SK-N-SH (cell line): ENCODE measurements at regions not wholly inside any gene's neighbourhood (a gene's known extent, or its start where the extent isn't known, plus 50 kb on each side); places are given as distances from the start of the nearest gene placed in this dataset.

Experiments
- CTCF ChIA-PET: fragments of 300-600, 350-600 bp; formaldehyde crosslinking; extraction: SDS; loops from one replicate; lab custom pipeline; 2021; lab: Yijun Ruan, JAX
- POLR2A ChIA-PET: fragments of 350-600 bp; sonication (Branson Sonifier 250); formaldehyde crosslinking; extraction: SDS; loops from one replicate; lab custom pipeline; 2020; ENCODE audit warnings: antibody characterized with exemption, inconsistent platforms; lab: Yijun Ruan, JAX
- DNase-seq: peaks from one replicate; pipeline ENCODE4 v3.0.0; 2012
- H2AFZ ChIP-seq: fragments of 200-600 bp; sonication (generic); 2 replicates; pipeline ENCODE4 v1.8.1; 2016; ENCODE audit warnings: antibody characterized with exemption, mild to moderate bottlenecking, low read depth
- H3F3A ChIP-seq: fragments of 200-600 bp; sonication (generic); replicated peaks from 2 replicates; pipeline ENCODE3; 2016; ENCODE audit warnings: antibody characterized with exemption, mild to moderate bottlenecking; ENCODE audit not compliant: insufficient read depth
- H3K27ac ChIP-seq, 2 experiments: fragments of 200-500 bp in 1 of 2; fragments of 200-600 bp in 1 of 2; sonication (Bioruptor generic) in 1 of 2; sonication (generic), shearing (Covaris generic) in 1 of 2; 2 replicates each; pipeline versions ENCODE4 v1.5.1 to v1.6.1; 2014 to 2016; ENCODE audit warnings: low read depth in 2 of 2, inconsistent platforms in 1 of 2, low read length in 1 of 2, mild to moderate bottlenecking in 1 of 2, mixed read lengths in 1 of 2
- H3K27me3 ChIP-seq: fragments of 200-600 bp; sonication (generic), shearing (Covaris generic); 2 replicates; pipeline ENCODE4 v1.6.1; 2016; ENCODE audit warnings: mixed run types; ENCODE audit not compliant: insufficient read depth
- H3K36me3 ChIP-seq, 2 experiments: fragments of 200-500 bp in 1 of 2; fragments of 200-600 bp in 1 of 2; sonication (Bioruptor generic) in 1 of 2; sonication (generic) in 1 of 2; replicated peaks in 1 of 2; 2 replicates each; pipeline versions ENCODE3 to v1.5.1; 2014 to 2016; ENCODE audit warnings: low read length in 1 of 2, mild to moderate bottlenecking in 1 of 2; ENCODE audit not compliant: insufficient read depth in 2 of 2, control insufficient read depth in 1 of 2
- H3K4me1 ChIP-seq, 2 experiments: fragments of 200-500 bp in 1 of 2; fragments of 200-600 bp in 1 of 2; sonication (Bioruptor generic) in 1 of 2; sonication (generic), shearing (Covaris generic) in 1 of 2; 2 replicates each; pipeline versions ENCODE4 v1.5.1 to v1.6.1; 2014 to 2016; ENCODE audit warnings: low read depth in 1 of 2, low read length in 1 of 2, mixed run types in 1 of 2; ENCODE audit not compliant: insufficient read depth in 2 of 2, control insufficient read depth in 1 of 2
- H3K4me2 ChIP-seq: fragments of 200-600 bp; sonication (generic), shearing (Covaris generic); 2 replicates; pipeline ENCODE4 v1.6.1; 2017; ENCODE audit warnings: mixed run types
- H3K4me3 ChIP-seq, 2 experiments: fragments of 200-500 bp in 1 of 2; fragments of 200-600 bp in 1 of 2; sonication (Bioruptor generic) in 1 of 2; sonication (generic), shearing (Covaris generic) in 1 of 2; 2 replicates each; pipeline versions ENCODE4 v1.5.1 to v1.8.1; 2014 to 2016; ENCODE audit warnings: low read depth in 2 of 2, inconsistent platforms in 1 of 2, low read length in 1 of 2, mild to moderate bottlenecking in 1 of 2, mixed read lengths in 1 of 2, moderate library complexity in 1 of 2
- H3K79me2 ChIP-seq: fragments of 200-600 bp; sonication (generic); 2 replicates; pipeline ENCODE4 v1.8.1; 2017; ENCODE audit warnings: mild to moderate bottlenecking; ENCODE audit not compliant: insufficient read depth
- H3K9ac ChIP-seq: fragments of 200-600 bp; sonication (generic); 2 replicates; pipeline ENCODE4 v1.6.1; 2017; ENCODE audit warnings: mixed run types
- H3K9me2 ChIP-seq: fragments of 200-600 bp; sonication (generic); 2 replicates; pipeline ENCODE4 v1.6.1; 2017; ENCODE audit warnings: mixed run types
- H3K9me3 ChIP-seq: fragments of 200-600 bp; sonication (generic); 2 replicates; pipeline ENCODE4 v1.6.1; 2017; ENCODE audit warnings: mixed run types, mild to moderate bottlenecking, moderate library complexity
- H4K20me1 ChIP-seq: fragments of 200-600 bp; sonication (generic); 2 replicates; pipeline ENCODE4 v1.6.1; 2017; ENCODE audit warnings: mild to moderate bottlenecking, mixed run types; ENCODE audit not compliant: insufficient read depth
- ELF1 ChIP-seq: IDR thresholded peaks from 2 replicates; pipeline ENCODE4 v1.4.0; 2012
- EP300 ChIP-seq, 2 experiments: IDR thresholded peaks; 2 replicates each; pipeline versions ENCODE4 v1.4.0 to v1.6.1; 2012; ENCODE audit warnings: borderline replicate concordance in 1 of 2, low read depth in 1 of 2, low read length in 1 of 2
- GABPA ChIP-seq: IDR thresholded peaks from 2 replicates; pipeline ENCODE4 v1.4.0; 2012; ENCODE audit warnings: low read depth, mild to moderate bottlenecking
- GATA2 ChIP-seq: sonication (generic); formaldehyde crosslinking; IDR thresholded peaks from 2 replicates; pipeline ENCODE4 v1.5.0; 2020; ENCODE audit warnings: mild to moderate bottlenecking, missing genetic modification reagents
- JUND ChIP-seq: IDR thresholded peaks from 2 replicates; pipeline ENCODE4 v1.4.0; 2012
- NFIC ChIP-seq: IDR thresholded peaks from 2 replicates; pipeline ENCODE4 v1.4.0; 2012; ENCODE audit warnings: borderline replicate concordance
- NRF1 ChIP-seq: IDR thresholded peaks from 2 replicates; pipeline ENCODE4 v1.6.1; 2012; ENCODE audit warnings: low read depth, mild to moderate bottlenecking, low read length
- RAD21 ChIP-seq: IDR thresholded peaks from 2 replicates; pipeline ENCODE4 v1.6.1; 2012; ENCODE audit warnings: mild to moderate bottlenecking, low read length
- RXRA ChIP-seq: IDR thresholded peaks from 2 replicates; pipeline ENCODE4 v1.4.0; 2012; ENCODE audit warnings: low read depth, mild to moderate bottlenecking, borderline replicate concordance
- TAF1 ChIP-seq: IDR thresholded peaks from 2 replicates; pipeline ENCODE4 v1.6.1; 2012; ENCODE audit warnings: low read depth, mild to moderate bottlenecking, low read length, moderate library complexity, borderline replicate concordance
- TCF12 ChIP-seq: IDR thresholded peaks from 2 replicates; pipeline ENCODE4 v1.4.0; 2012
- TEAD4 ChIP-seq: IDR thresholded peaks from 2 replicates; pipeline ENCODE4 v1.4.0; 2012; ENCODE audit warnings: mild to moderate bottlenecking, borderline replicate concordance; ENCODE audit not compliant: insufficient read depth
- WGBS: methylation state at CpG from one replicate; pipeline ENCODE4 v1.1.6; 2017; ENCODE audit warnings: low lambda C conversion rate; 5-methylcytosine and 5-hydroxymethylcytosine counted together
- TF ChIP-seq, protein P1 (sequence below): IDR thresholded peaks from 2 replicates; pipeline ENCODE4 v1.4.0; 2012; ENCODE audit warnings: low read depth, borderline replicate concordance
- TF ChIP-seq, protein P2 (sequence below): fragments of 150-350 bp; IDR thresholded peaks from 2 replicates; pipeline ENCODE4 v1.6.1; 2016; ENCODE audit warnings: mild to moderate bottlenecking, low read depth, low read length
- TF ChIP-seq, protein P3 (sequence below): IDR thresholded peaks from 2 replicates; pipeline ENCODE4 v1.4.0; 2012; ENCODE audit warnings: low read depth, borderline replicate concordance
- TF ChIP-seq, protein P4 (sequence below): IDR thresholded peaks from 2 replicates; pipeline ENCODE4; 2012
- TF ChIP-seq, protein P5 (sequence below): IDR thresholded peaks from 2 replicates; pipeline ENCODE4 v1.6.1; 2012; ENCODE audit warnings: mild to moderate bottlenecking, low read depth, low read length, moderate library complexity

DNA sequence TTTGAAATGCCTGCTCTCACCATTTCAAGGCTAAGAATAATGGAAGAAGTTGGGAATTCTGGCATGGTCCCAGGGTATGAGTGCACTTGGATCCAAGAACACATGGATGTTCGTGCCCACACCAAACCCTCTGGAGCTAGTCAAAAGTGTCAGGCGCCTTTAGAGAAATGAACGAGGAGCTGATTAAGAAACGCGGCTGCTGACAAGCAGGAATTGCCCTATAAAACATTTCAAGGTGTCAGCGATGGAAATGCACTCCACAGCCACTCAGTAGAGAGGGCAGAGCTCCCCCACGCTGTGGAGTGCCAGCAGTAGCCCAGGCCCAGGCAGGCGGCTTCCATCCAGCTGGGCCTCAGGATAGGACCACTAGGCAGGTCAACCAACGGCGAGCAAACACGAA, 213.7 kb downstream of the TTC32 start (continued):
- TF ChIP-seq, protein P1, sequence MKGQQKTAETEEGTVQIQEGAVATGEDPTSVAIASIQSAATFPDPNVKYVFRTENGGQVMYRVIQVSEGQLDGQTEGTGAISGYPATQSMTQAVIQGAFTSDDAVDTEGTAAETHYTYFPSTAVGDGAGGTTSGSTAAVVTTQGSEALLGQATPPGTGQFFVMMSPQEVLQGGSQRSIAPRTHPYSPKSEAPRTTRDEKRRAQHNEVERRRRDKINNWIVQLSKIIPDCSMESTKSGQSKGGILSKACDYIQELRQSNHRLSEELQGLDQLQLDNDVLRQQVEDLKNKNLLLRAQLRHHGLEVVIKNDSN: no peak
- TF ChIP-seq RXRA: no peak
- no peak for TF ChIP-seq NRF1
- TF ChIP-seq JUND: no peak
- TF ChIP-seq TAF1: no peak

DNA sequence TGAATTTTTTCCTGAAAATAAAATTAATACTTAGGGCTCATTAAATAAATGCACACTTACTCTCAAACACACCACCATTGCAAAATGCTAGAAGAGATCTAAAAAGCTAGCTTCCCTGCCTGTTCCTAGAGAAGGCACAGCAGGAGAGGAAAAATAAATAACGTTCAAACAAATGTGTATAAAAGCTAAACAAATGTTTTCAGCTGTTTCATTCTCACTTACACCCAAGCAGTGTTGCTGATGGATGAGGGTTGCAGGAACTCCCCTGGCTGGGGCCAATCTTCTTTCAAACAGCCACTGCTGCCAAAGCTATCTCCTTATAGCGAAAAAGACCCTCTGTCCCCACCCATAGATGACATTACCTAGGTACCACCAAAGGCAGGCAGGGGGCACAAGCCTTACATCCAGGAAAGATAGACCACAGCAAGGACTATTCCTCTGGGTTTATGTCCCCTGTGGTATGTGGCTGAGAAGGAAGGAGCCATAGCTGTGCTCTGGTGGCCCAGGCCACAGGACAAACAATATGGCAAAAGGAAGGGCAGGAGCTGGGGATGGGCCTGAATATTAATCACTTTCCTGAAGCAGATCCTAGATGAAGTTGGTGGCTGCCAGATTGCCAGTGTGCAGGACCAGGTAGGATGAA, 214.6 kb downstream of the TTC32 start:
- Histone ChIP-seq H4K20me1 (no peaks in the 10 kb centered on the region), H3K4me1 (no peaks in the 10 kb centered on the region), H3K36me3 (no peaks in the 10 kb centered on the region), H3K9ac (no peak overlapping the region), H3K27ac (no peak overlapping the region), H3K4me2 (no peak overlapping the region), H3K79me2 (no peaks in the 10 kb centered on the region), H3K9me2 (no peaks in the 10 kb centered on the region), H2AFZ (no peak overlapping the region), H3K9me3 (no peaks in the 10 kb centered on the region), H3K27me3 (peaks cover 5% of the 10 kb centered on the region; the same call in 1 of the 2 replicates), H3F3A (no peaks in the 10 kb centered on the region), H3K4me3 (no peak overlapping the region)
- ChIA-PET CTCF (interaction anchor here (1.1 kb wide), 1 partner anchor 63 kb away, joined by 3 read pairs; no protein-coding TSS in a partner anchor), POLR2A (no interaction called here)
- TF ChIP-seq, protein P2, sequence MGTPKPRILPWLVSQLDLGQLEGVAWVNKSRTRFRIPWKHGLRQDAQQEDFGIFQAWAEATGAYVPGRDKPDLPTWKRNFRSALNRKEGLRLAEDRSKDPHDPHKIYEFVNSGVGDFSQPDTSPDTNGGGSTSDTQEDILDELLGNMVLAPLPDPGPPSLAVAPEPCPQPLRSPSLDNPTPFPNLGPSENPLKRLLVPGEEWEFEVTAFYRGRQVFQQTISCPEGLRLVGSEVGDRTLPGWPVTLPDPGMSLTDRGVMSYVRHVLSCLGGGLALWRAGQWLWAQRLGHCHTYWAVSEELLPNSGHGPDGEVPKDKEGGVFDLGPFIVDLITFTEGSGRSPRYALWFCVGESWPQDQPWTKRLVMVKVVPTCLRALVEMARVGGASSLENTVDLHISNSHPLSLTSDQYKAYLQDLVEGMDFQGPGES: no peak
- TF ChIP-seq GABPA (no peak), RAD21 (no peak), NFIC (no peak), TEAD4 (no peak), ELF1 (no peak), TCF12 (no peak), NRF1 (no peak), GATA2 (CRISPR knock-in tag) (no peak), EP300 (IDR thresholded peaks at IDR 0.05; ENCODE audit: borderline replicate concordance in 1 of 2, low read depth in 1 of 2, low read length in 1 of 2) (no peak)
- TF ChIP-seq, protein P3, sequence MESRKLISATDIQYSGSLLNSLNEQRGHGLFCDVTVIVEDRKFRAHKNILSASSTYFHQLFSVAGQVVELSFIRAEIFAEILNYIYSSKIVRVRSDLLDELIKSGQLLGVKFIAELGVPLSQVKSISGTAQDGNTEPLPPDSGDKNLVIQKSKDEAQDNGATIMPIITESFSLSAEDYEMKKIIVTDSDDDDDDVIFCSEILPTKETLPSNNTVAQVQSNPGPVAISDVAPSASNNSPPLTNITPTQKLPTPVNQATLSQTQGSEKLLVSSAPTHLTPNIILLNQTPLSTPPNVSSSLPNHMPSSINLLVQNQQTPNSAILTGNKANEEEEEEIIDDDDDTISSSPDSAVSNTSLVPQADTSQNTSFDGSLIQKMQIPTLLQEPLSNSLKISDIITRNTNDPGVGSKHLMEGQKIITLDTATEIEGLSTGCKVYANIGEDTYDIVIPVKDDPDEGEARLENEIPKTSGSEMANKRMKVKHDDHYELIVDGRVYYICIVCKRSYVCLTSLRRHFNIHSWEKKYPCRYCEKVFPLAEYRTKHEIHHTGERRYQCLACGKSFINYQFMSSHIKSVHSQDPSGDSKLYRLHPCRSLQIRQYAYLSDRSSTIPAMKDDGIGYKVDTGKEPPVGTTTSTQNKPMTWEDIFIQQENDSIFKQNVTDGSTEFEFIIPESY: no peak
- TF ChIP-seq, protein P4, sequence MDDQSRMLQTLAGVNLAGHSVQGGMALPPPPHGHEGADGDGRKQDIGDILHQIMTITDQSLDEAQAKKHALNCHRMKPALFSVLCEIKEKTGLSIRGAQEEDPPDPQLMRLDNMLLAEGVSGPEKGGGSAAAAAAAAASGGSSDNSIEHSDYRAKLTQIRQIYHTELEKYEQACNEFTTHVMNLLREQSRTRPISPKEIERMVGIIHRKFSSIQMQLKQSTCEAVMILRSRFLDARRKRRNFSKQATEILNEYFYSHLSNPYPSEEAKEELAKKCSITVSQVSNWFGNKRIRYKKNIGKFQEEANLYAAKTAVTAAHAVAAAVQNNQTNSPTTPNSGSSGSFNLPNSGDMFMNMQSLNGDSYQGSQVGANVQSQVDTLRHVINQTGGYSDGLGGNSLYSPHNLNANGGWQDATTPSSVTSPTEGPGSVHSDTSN: no peak
- TF ChIP-seq, protein P5, sequence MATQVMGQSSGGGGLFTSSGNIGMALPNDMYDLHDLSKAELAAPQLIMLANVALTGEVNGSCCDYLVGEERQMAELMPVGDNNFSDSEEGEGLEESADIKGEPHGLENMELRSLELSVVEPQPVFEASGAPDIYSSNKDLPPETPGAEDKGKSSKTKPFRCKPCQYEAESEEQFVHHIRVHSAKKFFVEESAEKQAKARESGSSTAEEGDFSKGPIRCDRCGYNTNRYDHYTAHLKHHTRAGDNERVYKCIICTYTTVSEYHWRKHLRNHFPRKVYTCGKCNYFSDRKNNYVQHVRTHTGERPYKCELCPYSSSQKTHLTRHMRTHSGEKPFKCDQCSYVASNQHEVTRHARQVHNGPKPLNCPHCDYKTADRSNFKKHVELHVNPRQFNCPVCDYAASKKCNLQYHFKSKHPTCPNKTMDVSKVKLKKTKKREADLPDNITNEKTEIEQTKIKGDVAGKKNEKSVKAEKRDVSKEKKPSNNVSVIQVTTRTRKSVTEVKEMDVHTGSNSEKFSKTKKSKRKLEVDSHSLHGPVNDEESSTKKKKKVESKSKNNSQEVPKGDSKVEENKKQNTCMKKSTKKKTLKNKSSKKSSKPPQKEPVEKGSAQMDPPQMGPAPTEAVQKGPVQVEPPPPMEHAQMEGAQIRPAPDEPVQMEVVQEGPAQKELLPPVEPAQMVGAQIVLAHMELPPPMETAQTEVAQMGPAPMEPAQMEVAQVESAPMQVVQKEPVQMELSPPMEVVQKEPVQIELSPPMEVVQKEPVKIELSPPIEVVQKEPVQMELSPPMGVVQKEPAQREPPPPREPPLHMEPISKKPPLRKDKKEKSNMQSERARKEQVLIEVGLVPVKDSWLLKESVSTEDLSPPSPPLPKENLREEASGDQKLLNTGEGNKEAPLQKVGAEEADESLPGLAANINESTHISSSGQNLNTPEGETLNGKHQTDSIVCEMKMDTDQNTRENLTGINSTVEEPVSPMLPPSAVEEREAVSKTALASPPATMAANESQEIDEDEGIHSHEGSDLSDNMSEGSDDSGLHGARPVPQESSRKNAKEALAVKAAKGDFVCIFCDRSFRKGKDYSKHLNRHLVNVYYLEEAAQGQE: no peak
- TF ChIP-seq, protein P1: no peak
- no peak for DNase-seq
- 0% methylated on average over 2 of the region's 2 CpGs for WGBS
